ENCODE measurements at regions not wholly inside any gene's neighbourhood (a gene's known extent, or its start where the extent isn't known, plus 50 kb on each side); places are given as distances from the start of the nearest gene placed in this dataset.

DNA sequence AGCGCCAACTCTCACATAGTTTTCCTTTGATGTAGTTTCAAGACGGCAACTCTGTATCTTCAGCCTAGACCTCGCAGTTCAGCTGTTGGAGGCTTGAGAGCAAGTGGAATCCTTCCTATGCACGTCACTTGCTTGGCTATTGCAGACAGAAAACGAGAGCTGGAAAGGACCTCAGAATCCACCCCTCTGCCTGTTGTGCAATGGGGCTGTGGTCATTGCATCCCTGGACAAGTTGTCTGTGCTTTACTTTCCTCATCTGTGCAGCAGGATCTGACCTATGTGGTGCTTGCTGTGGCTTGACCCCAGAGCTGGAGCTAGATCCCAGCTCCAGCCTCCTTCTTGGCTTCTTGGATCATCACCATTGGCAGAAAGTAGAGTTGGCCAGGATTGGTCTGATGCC, 50.0 kb upstream of the IGSF21 start:
- no peak for DNase-seq
